Spleen (tissue), 11 donors: ENCODE measurements at regions not wholly inside any gene's neighbourhood (a gene's known extent, or its start where the extent isn't known, plus 50 kb on each side); places are given as distances from the start of the nearest gene placed in this dataset.

Experiments used
- DNase-seq: peaks from one replicate; pipeline ENCODE4 v3.0.0-alpha.2; 2020
- H3K27ac ChIP-seq, 8 donors: fragments of 200-600 bp; sonication (generic) in 7 of 8; 1 replicate in 4 of 8; 2 replicates in 4 of 8; pipeline versions ENCODE4 v1.5.0 to v1.8.0; 2016 to 2021; ENCODE audit warnings: inconsistent platforms in 4 of 8, mild to moderate bottlenecking in 4 of 8, moderate library complexity in 1 of 8
- H3K27me3 ChIP-seq, 7 donors: fragments of 200-600 bp; sonication (generic) in 6 of 7; replicated peaks in 1 of 7; 1 replicate in 4 of 7; 2 replicates in 3 of 7; pipeline versions ENCODE4 v1.5.0 to v1.8.0; 2016 to 2021; ENCODE audit warnings: inconsistent platforms in 3 of 7, mild to moderate bottlenecking in 1 of 7
- H3K36me3 ChIP-seq, 6 donors: fragments of 200-600 bp; sonication (generic) in 5 of 6; 1 replicate in 4 of 6; 2 replicates in 2 of 6; pipeline versions ENCODE4 v1.5.0 to v1.8.0; 2016 to 2021; ENCODE audit warnings: inconsistent platforms in 2 of 6
- H3K4me1 ChIP-seq, 6 donors: fragments of 200-600 bp; sonication (generic) in 5 of 6; 1 replicate in 3 of 6; 2 replicates in 3 of 6; pipeline versions ENCODE4 v1.5.0 to v1.8.0; 2016 to 2021; ENCODE audit warnings: inconsistent platforms in 3 of 6
- H3K4me3 ChIP-seq, 8 donors: fragments of 200-600 bp; sonication (generic) in 7 of 8; 1 replicate in 4 of 8; 2 replicates in 4 of 8; pipeline versions ENCODE4 v1.5.0 to v1.8.0; 2016 to 2021; ENCODE audit warnings: inconsistent platforms in 4 of 8, mild to moderate bottlenecking in 4 of 8, moderate library complexity in 2 of 8
- H3K9me3 ChIP-seq, 8 donors: fragments of 200-600 bp; sonication (generic) in 7 of 8; 1 replicate in 4 of 8; 2 replicates in 4 of 8; pipeline versions ENCODE4 v1.5.0 to v1.8.0; 2016 to 2021; ENCODE audit warnings: inconsistent platforms in 4 of 8
- POLR2A ChIP-seq, 3 donors: fragments of 450-650 bp; IDR thresholded peaks; one replicate each; pipeline ENCODE4 v1.5.1; 2017; ENCODE audit warnings: antibody characterized with exemption in 3 of 3, mild to moderate bottlenecking in 1 of 3
- POLR2AphosphoS5 ChIP-seq, 3 donors: sonication (generic); formaldehyde crosslinking; IDR thresholded peaks; one replicate each; pipeline ENCODE4 v1.5.1; 2017; ENCODE audit warnings: antibody characterized with exemption in 3 of 3
- WGBS, 5 donors: extraction: QIAGEN DNeasy Blood & Tissue Kit in 3 of 5; methylation state at CpG; one replicate each; pipeline versions ENCODE4 v1.1.5 to v1.1.7; 2013 to 2018; 5-methylcytosine and 5-hydroxymethylcytosine counted together
- intact Hi-C: fragments of 100-400 bp; cut with DNase I; formaldehyde crosslinking; loops from one replicate; pipeline ENCODE4 v1.15.0; 2023; ENCODE audit warnings: low total_unique reads
- TF ChIP-seq, protein P1 (sequence below), 11 experiments: fragments of 200-600 bp in 7 of 11; fragments of 450-650 bp in 4 of 11; sonication (generic) in 4 of 11; IDR thresholded peaks in 8 of 11; conservative IDR thresholded peaks in 3 of 11; 1 replicate in 7 of 11; 2 replicates in 4 of 11; pipeline versions ENCODE4 v1.4.0 to v1.8.0; 2016 to 2021; ENCODE audit warnings: antibody characterized with exemption in 11 of 11, inconsistent platforms in 4 of 11, mild to moderate bottlenecking in 1 of 11
- donor health status: healthy with polysubstance abuse.
- donor health status: DM: no; HTN: no; CAD: no; lungs with moderate emphysema.
- donor health status: DM: no; HTN: no; CAD: no.
- donor health status: Bipolar disorder and iron deficiency.
- donor health status: healthy.
- donor health status: DM: no; HTN: no; CAD: no.
- donor health status: DM: yes; HTN: yes; CAD: no.

DNA sequence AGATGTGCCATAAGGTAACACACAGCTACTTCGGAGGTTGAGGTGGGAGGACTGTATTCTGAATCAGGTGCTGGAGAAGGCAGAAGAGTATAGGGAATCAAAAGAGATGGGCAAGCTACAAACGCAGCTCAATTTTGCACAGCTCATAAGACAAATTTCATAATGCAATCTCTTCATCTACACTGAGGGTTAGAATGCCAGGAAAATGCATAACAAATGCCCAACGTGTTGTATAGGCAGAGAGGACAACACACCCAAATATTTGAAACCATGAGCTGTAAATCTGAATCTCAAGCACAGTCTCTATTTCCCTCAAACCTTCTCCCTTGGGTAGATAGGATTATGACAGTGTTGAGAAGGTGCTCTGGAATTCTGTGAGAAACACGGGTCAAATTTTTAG is 263.1 kb upstream of the FOXN3 start:
- Histone ChIP-seq H3K27me3 (no peaks in the 10 kb centered on the region), H3K36me3 (no peaks in the 10 kb centered on the region), H3K27ac (peak overlapping the region in 4 of 8 donors; percentile 70 to 85 (median 82)), H3K9me3 (peaks cover 0 to 20% (median 14%) of the 10 kb centered on the region in 8 donors), H3K4me1 (peaks cover 4 to 32% (median 26%) of the 10 kb centered on the region in 6 donors), H3K4me3 (no peak overlapping the region)
- intact Hi-C loops = no loop called here
- no peak for DNase-seq
- 79 to 87% (median 83%) methylated on average over 4 of the region's 4 CpGs for WGBS, 5 donors
- TF ChIP-seq, protein P1, sequence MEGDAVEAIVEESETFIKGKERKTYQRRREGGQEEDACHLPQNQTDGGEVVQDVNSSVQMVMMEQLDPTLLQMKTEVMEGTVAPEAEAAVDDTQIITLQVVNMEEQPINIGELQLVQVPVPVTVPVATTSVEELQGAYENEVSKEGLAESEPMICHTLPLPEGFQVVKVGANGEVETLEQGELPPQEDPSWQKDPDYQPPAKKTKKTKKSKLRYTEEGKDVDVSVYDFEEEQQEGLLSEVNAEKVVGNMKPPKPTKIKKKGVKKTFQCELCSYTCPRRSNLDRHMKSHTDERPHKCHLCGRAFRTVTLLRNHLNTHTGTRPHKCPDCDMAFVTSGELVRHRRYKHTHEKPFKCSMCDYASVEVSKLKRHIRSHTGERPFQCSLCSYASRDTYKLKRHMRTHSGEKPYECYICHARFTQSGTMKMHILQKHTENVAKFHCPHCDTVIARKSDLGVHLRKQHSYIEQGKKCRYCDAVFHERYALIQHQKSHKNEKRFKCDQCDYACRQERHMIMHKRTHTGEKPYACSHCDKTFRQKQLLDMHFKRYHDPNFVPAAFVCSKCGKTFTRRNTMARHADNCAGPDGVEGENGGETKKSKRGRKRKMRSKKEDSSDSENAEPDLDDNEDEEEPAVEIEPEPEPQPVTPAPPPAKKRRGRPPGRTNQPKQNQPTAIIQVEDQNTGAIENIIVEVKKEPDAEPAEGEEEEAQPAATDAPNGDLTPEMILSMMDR (IDR thresholded peaks at IDR 0.05 in 8 of 11, conservative IDR thresholded peaks at IDR 0.05 in 3 of 11) = no peak
- no peak for TF ChIP-seq POLR2AphosphoS5 (IDR thresholded peaks at IDR 0.05)
- no peak for TF ChIP-seq POLR2A (IDR thresholded peaks at IDR 0.05)

DNA sequence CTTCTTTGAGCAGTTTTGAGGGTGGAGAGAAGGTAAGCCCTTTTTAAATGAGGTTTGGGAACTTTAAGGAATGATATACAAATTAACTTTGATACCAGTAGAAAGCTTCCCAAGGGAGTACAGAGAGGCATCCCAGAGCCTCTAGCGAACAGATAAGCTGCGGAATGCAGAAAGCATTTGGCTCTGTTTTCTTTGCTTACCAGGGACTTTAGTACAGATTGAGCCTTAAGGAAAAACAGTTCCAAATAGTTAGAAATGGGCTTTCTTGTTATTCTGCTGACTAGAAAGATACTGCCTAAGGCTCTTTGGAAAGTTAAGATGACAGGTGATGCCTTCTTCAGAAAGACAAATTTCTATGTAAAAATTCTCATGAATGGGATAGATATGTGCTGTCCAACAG is 261.7 kb upstream of the FOXN3 start:
- Histone ChIP-seq H3K4me3 (no peak overlapping the region), H3K4me1 (peaks cover 4 to 32% (median 26%) of the 10 kb centered on the region in 6 donors), H3K27me3 (no peaks in the 10 kb centered on the region), H3K36me3 (no peaks in the 10 kb centered on the region), H3K9me3 (peaks cover 0 to 7% (median 5%) of the 10 kb centered on the region in 8 donors), H3K27ac (no peak overlapping the region)
- TF ChIP-seq POLR2AphosphoS5 (IDR thresholded peaks at IDR 0.05) (no peak), POLR2A (IDR thresholded peaks at IDR 0.05) (no peak)
- TF ChIP-seq, protein P1 (IDR thresholded peaks at IDR 0.05 in 8 of 11, conservative IDR thresholded peaks at IDR 0.05 in 3 of 11) = no peak
- 95 to 100% (median 98%) methylated on average over 2 of the region's 2 CpGs for whole genome bisulfite sequencing, 5 donors
- DNase-seq = no peak
- intact Hi-C loops = no loop called here

DNA sequence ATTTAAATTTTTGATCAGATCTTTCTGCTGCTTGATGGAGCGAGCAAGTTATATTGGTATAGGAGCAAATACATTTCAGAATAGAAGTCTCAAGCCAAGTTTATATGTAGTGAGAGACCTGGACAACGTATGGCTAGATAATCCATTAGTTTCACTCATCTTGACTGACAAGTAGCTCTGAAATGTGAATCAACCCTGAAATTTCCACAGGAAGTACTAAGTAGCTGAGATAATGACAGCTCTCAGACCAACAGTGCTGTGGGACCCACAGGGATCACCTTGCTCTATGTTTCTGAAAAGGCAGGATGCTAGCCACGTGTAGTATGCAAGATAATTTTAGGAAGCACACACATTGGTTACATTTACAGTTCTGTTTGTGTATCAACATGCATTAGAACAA is 258.6 kb upstream of the FOXN3 start:
- no peak for TF ChIP-seq POLR2AphosphoS5 (IDR thresholded peaks at IDR 0.05)
- TF ChIP-seq, protein P1 (IDR thresholded peaks at IDR 0.05 in 8 of 11, conservative IDR thresholded peaks at IDR 0.05 in 3 of 11) = no peak
- no peak for TF ChIP-seq POLR2A (IDR thresholded peaks at IDR 0.05)
- Histone ChIP-seq H3K27ac (no peak overlapping the region), H3K4me1 (peaks cover 0 to 17% (median 5%) of the 10 kb centered on the region in 6 donors), H3K36me3 (no peaks in the 10 kb centered on the region), H3K4me3 (no peak overlapping the region), H3K9me3 (no peaks in the 10 kb centered on the region), H3K27me3 (no peaks in the 10 kb centered on the region)
- WGBS, 5 donors = 53 to 70% (median 58%) methylated on average over 3 of the region's 3 CpGs
- intact Hi-C loops = no loop called here
- no peak for DNase-seq

DNA sequence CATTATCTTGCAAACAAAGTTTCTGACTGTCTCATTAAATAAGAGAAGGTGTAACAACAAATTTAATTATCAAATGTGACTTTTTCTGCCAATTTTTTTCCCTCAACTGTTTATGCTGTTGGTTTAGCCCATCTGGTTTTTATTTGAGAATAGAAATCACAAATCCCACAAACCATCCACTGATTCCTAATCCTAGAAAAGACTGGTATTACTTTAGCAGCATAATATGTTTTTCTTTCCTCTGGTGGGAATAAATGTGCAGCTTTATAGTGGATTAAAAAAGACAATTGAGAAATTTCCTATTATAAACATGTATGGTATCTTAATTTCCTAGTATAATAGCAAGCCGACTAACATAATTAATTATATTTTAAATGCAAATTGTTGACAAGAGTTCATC is 257.9 kb upstream of the FOXN3 start:
- intact Hi-C loops = no loop called here
- 69 to 84% (median 77%) methylated on average over 1 of the region's 1 CpG for WGBS, 5 donors
- Histone ChIP-seq H3K27me3 (no peaks in the 10 kb centered on the region), H3K9me3 (no peaks in the 10 kb centered on the region), H3K4me1 (peaks cover 0 to 10% (median under 1%) of the 10 kb centered on the region in 6 donors), H3K4me3 (no peak overlapping the region), H3K36me3 (no peaks in the 10 kb centered on the region), H3K27ac (no peak overlapping the region)
- TF ChIP-seq POLR2A (IDR thresholded peaks at IDR 0.05) (no peak), POLR2AphosphoS5 (IDR thresholded peaks at IDR 0.05) (no peak)
- TF ChIP-seq, protein P1 (IDR thresholded peaks at IDR 0.05 in 8 of 11, conservative IDR thresholded peaks at IDR 0.05 in 3 of 11) = no peak
- DNase-seq = no peak
